IMR-90 (cell line): ENCODE measurements at regions not wholly inside any gene's neighbourhood (a gene's known extent, or its start where the extent isn't known, plus 50 kb on each side); places are given as distances from the start of the nearest gene placed in this dataset.

Experiments
- ATAC-seq: fragments of 200-7000 bp; cut with Tn5 transposase; 2 replicates; pipeline ENCODE4 v1.9.1; 2020; ENCODE audit warnings: low read depth, mild to moderate bottlenecking, moderate library complexity
- BruUV-seq: library from RNA; stranded (reverse); fragments of 400-500 nt; replicated peaks from 2 replicates; lab custom pipeline; 2021; lab: Mats Ljungman, UMichigan
- CTCF ChIA-PET: fragments of 300-600 bp; formaldehyde crosslinking; extraction: SDS; loops from one replicate; lab custom pipeline; 2021; ENCODE audit warnings: antibody characterized with exemption; lab: Yijun Ruan, JAX
- POLR2A ChIA-PET: fragments of 300-600 bp; sonication (Branson Sonifier 250); formaldehyde crosslinking; loops from one replicate; lab custom pipeline; 2022; ENCODE audit warnings: antibody characterized with exemption; ENCODE audit not compliant: unreplicated experiment; lab: Charles Lee
- DNase-seq: peaks from one replicate; pipeline ENCODE4 v3.0.0; 2013
- H2AFZ ChIP-seq: replicated peaks from 2 replicates; pipeline ENCODE3; 2013; ENCODE audit warnings: low read length, mild to moderate bottlenecking; ENCODE audit not compliant: poor library complexity
- H2AK5ac ChIP-seq: 2 replicates; pipeline ENCODE4 v1.6.1; 2013; ENCODE audit warnings: low read depth, low read length, inconsistent platforms
- H2AK9ac ChIP-seq: replicated peaks from 2 replicates; pipeline ENCODE3; 2013; ENCODE audit warnings: mild to moderate bottlenecking, low read depth, low read length, moderate library complexity; ENCODE audit not compliant: poor library complexity
- H2BK120ac ChIP-seq: 2 replicates; pipeline ENCODE4 v1.6.1; 2013; ENCODE audit warnings: low read depth, low read length, inconsistent platforms
- H2BK15ac ChIP-seq: 3 replicates; pipeline ENCODE4 v1.6.1; 2013; ENCODE audit warnings: low read depth, low read length, inconsistent platforms
- H2BK20ac ChIP-seq: 2 replicates; pipeline ENCODE4 v1.6.1; 2013; ENCODE audit warnings: low read depth, mild to moderate bottlenecking, inconsistent platforms, low read length, moderate library complexity
- H2BK5ac ChIP-seq: 2 replicates; pipeline ENCODE4 v1.6.1; 2013; ENCODE audit warnings: mild to moderate bottlenecking, low read depth, low read length, inconsistent platforms; ENCODE audit not compliant: poor library complexity, severe bottlenecking
- H3K14ac ChIP-seq: replicated peaks from 2 replicates; pipeline ENCODE4 v1.6.1; 2013; ENCODE audit warnings: low read depth, low read length, inconsistent platforms
- H3K18ac ChIP-seq: 2 replicates; pipeline ENCODE4 v1.6.1; 2013; ENCODE audit warnings: low read depth, low read length, control low read depth
- H3K23ac ChIP-seq: 2 replicates; pipeline ENCODE4 v1.6.1; 2013; ENCODE audit warnings: low read depth, low read length, inconsistent platforms
- H3K27ac ChIP-seq: 2 replicates; pipeline ENCODE4 v1.5.1; 2013; ENCODE audit warnings: mild to moderate bottlenecking, control low read depth, low read length; ENCODE audit not compliant: insufficient read depth
- H3K27me3 ChIP-seq: 2 replicates; pipeline ENCODE4 v1.6.1; 2013; ENCODE audit warnings: low read length; ENCODE audit not compliant: control insufficient read depth, insufficient read depth
- H3K36me3 ChIP-seq: 2 replicates; pipeline ENCODE4 v1.6.1; 2013; ENCODE audit warnings: low read length, mixed read lengths; ENCODE audit not compliant: control insufficient read depth, insufficient read depth
- H3K4ac ChIP-seq: 2 replicates; pipeline ENCODE4 v1.6.1; 2013; ENCODE audit warnings: low read depth, low read length, inconsistent platforms
- H3K4me1 ChIP-seq: 2 replicates; pipeline ENCODE4 v1.6.1; 2013; ENCODE audit warnings: low read length, mixed read lengths; ENCODE audit not compliant: control insufficient read depth, insufficient read depth
- H3K4me2 ChIP-seq: 2 replicates; pipeline ENCODE4 v1.6.1; 2013; ENCODE audit warnings: low read depth, mild to moderate bottlenecking, control low read depth, low read length, moderate library complexity
- H3K4me3 ChIP-seq: 2 replicates; pipeline ENCODE4 v1.5.1; 2013; ENCODE audit warnings: low read depth, mild to moderate bottlenecking, control low read depth, low read length, moderate library complexity; ENCODE audit not compliant: insufficient read depth
- H3K56ac ChIP-seq: 2 replicates; pipeline ENCODE4 v1.6.1; 2013; ENCODE audit warnings: low read length, inconsistent platforms; ENCODE audit not compliant: insufficient read depth; ENCODE audit errors: extremely low read depth
- H3K79me1 ChIP-seq, 2 experiments: 2 replicates each; pipeline ENCODE4 v1.6.1; 2013; ENCODE audit warnings: low read length in 2 of 2, inconsistent platforms in 1 of 2, low read depth in 1 of 2
- H3K9ac ChIP-seq: 2 replicates; pipeline ENCODE4 v1.6.1; 2013; ENCODE audit warnings: low read depth, low read length, control low read depth
- H3K9me1 ChIP-seq: 2 replicates; pipeline ENCODE4 v1.6.1; 2013; ENCODE audit warnings: low read length, inconsistent platforms; ENCODE audit not compliant: insufficient read depth
- H3K9me3 ChIP-seq: 2 replicates; pipeline ENCODE4 v1.6.1; 2013; ENCODE audit warnings: low read length; ENCODE audit not compliant: control insufficient read depth, insufficient read depth
- H4K20me1 ChIP-seq: 2 replicates; pipeline ENCODE4 v1.6.1; 2013; ENCODE audit warnings: low read length, inconsistent platforms; ENCODE audit not compliant: insufficient read depth
- H4K5ac ChIP-seq: 2 replicates; pipeline ENCODE4 v1.6.1; 2013; ENCODE audit warnings: mild to moderate bottlenecking, low read depth, low read length, control low read depth
- H4K8ac ChIP-seq, 2 experiments: 2 replicates each; pipeline ENCODE4 v1.6.1; 2013; ENCODE audit warnings: low read depth in 2 of 2, low read length in 2 of 2, control low read depth in 1 of 2, inconsistent platforms in 1 of 2
- H4K91ac ChIP-seq: 2 replicates; pipeline ENCODE4 v1.6.1; 2013; ENCODE audit warnings: low read depth, low read length, inconsistent platforms; ENCODE audit not compliant: insufficient read depth
- BHLHE40 ChIP-seq: fragments of 150-350 bp; IDR thresholded peaks from 2 replicates; pipeline ENCODE4 v1.6.1; 2016; ENCODE audit warnings: mild to moderate bottlenecking, low read depth, low read length
- CEBPB ChIP-seq: IDR thresholded peaks from 2 replicates; pipeline ENCODE4 v1.6.1; 2012; ENCODE audit warnings: low read depth, low read length, improper control_type of control experiment
- CHD1 ChIP-seq: IDR thresholded peaks from 2 replicates; pipeline ENCODE4 v1.6.1; 2012; ENCODE audit warnings: low read depth, low read length, improper control_type of control experiment
- CTCF ChIP-seq: conservative IDR thresholded peaks from 2 replicates; pipeline ENCODE4 v1.5.1; 2012; ENCODE audit warnings: mild to moderate bottlenecking, low read depth, low read length, improper control_type of control experiment
- FOS ChIP-seq: fragments of 150-350 bp; IDR thresholded peaks from 2 replicates; pipeline ENCODE4 v1.6.1; 2016; ENCODE audit warnings: low read depth, low read length
- MAFK ChIP-seq: IDR thresholded peaks from 2 replicates; pipeline ENCODE4 v1.6.1; 2012; ENCODE audit warnings: low read depth, low read length, improper control_type of control experiment
- MAZ ChIP-seq: IDR thresholded peaks from 2 replicates; pipeline ENCODE4 v1.6.1; 2012; ENCODE audit warnings: low read depth, mild to moderate bottlenecking, low read length, improper control_type of control experiment, moderate library complexity, borderline replicate concordance
- POLR2A ChIP-seq: IDR thresholded peaks from 2 replicates; pipeline ENCODE4 v1.6.1; 2012; ENCODE audit warnings: mild to moderate bottlenecking, low read depth, low read length
- RAD21 ChIP-seq: IDR thresholded peaks from 2 replicates; pipeline ENCODE4 v1.6.1; 2012; ENCODE audit warnings: low read length, improper control_type of control experiment
- RCOR1 ChIP-seq: IDR thresholded peaks from 2 replicates; pipeline ENCODE4 v1.6.1; 2012; ENCODE audit warnings: mild to moderate bottlenecking, low read length, improper control_type of control experiment; ENCODE audit not compliant: insufficient replicate concordance
- RFX5 ChIP-seq: IDR thresholded peaks from 2 replicates; pipeline ENCODE4 v1.8.0; 2012; ENCODE audit warnings: low read depth, mild to moderate bottlenecking, low read length, moderate library complexity
- SMC3 ChIP-seq: fragments of 150-350 bp; IDR thresholded peaks from 2 replicates; pipeline ENCODE4 v1.6.1; 2016; ENCODE audit warnings: low read depth, mild to moderate bottlenecking, antibody characterized with exemption, low read length, moderate library complexity
- WGBS, 2 experiments: methylation state at CpG; one replicate each; pipeline versions ENCODE4 v1.1.5 to v1.1.7; 2013; ENCODE audit warnings: missing lambda C conversion rate in 2 of 2; ENCODE audit not compliant: insufficient read length in 1 of 2; ENCODE audit errors: extremely low coverage in 2 of 2; 5-methylcytosine and 5-hydroxymethylcytosine counted together
- dilution Hi-C: fragments of 300-500 bp; cut with HindIII; formaldehyde crosslinking; loops from one replicate; pipeline ENCODE4 v1.14.3; 2018; ENCODE audit warnings: low sequenced_read_pairs; ENCODE audit not compliant: unreplicated experiment
- in situ Hi-C: fragments of 300-500 bp; cut with MboI; formaldehyde crosslinking; loops from 3 replicates; pipeline ENCODE4 v1.14.3; 2019; ENCODE audit warnings: low sequenced_read_pairs, inconsistent platforms, mixed read lengths
- intact Hi-C: fragments of 100-400 bp; cut with micrococcal nuclease; formaldehyde crosslinking; loops from 2 replicates; pipeline ENCODE4 v1.10.0; 2022
- TF ChIP-seq, protein P1 (sequence below): fragments of 150-350 bp; IDR thresholded peaks from 2 replicates; pipeline ENCODE4 v1.6.1; 2017; ENCODE audit warnings: mild to moderate bottlenecking, antibody characterized with exemption, low read length, low read depth
- TF ChIP-seq, protein P2 (sequence below): fragments of 150-350 bp; IDR thresholded peaks from 2 replicates; pipeline ENCODE4 v1.6.1; 2016; ENCODE audit warnings: low read depth, mild to moderate bottlenecking, low read length, moderate library complexity, borderline replicate concordance

DNA sequence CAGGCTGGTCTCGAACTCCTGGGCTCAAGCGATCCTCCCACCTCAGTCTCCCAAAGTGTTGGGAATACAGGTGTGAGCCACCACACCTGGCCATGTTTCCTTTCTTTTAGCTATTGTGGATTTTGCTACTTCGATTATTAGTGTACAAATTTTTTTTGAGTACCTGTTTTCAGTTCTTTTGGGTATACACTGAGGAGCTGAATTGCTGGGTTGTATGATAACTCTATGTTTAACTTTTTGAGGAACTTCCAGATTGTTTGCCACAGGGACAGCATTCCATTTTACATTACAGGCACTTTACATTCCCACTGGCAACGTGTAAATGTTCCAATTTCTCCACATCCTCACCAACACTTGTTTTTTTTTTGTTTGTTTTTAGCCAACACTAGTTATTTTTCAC is 198.1 kb upstream of the TBX3 start:
- POLR2A ChIA-PET = no interaction called here
- ATAC-seq = no peak
- Histone ChIP-seq H2BK15ac (no peak overlapping the region), H3K36me3 (no peaks in the 10 kb centered on the region), H3K79me1 (no peaks in the 10 kb centered on the region), H3K9ac (no peak overlapping the region), H2AK9ac (no peak overlapping the region), H3K23ac (no peak overlapping the region), H2BK120ac (no peak overlapping the region), H2AFZ (no peak overlapping the region), H3K27me3 (no peaks in the 10 kb centered on the region), H2AK5ac (no peak overlapping the region), H3K27ac (no peak overlapping the region), H3K4ac (no peak overlapping the region), H2BK20ac (no peak overlapping the region), H3K4me3 (no peak overlapping the region), H4K5ac (no peak overlapping the region), H3K14ac (no peak overlapping the region), H3K4me1 (no peaks in the 10 kb centered on the region), H3K9me3 (no peaks in the 10 kb centered on the region), H2BK5ac (no peak overlapping the region), H4K20me1 (no peaks in the 10 kb centered on the region), H4K91ac (no peak overlapping the region), H3K18ac (no peak overlapping the region), H3K9me1 (no peaks in the 10 kb centered on the region), H4K8ac (no peak overlapping the region), H3K4me2 (no peak overlapping the region), H3K56ac (no peak overlapping the region)
- intact Hi-C loops = no loop called here
- no TSS peak for BruUV-seq
- in situ Hi-C loops = no loop called here
- CTCF ChIA-PET = no interaction called here
- no CpG with 5 or more reads among the region's 4 CpGs for WGBS, 2 experiments
- dilution Hi-C loops = no loop called here
- no peak for TF ChIP-seq MAZ
- TF ChIP-seq, protein P1, sequence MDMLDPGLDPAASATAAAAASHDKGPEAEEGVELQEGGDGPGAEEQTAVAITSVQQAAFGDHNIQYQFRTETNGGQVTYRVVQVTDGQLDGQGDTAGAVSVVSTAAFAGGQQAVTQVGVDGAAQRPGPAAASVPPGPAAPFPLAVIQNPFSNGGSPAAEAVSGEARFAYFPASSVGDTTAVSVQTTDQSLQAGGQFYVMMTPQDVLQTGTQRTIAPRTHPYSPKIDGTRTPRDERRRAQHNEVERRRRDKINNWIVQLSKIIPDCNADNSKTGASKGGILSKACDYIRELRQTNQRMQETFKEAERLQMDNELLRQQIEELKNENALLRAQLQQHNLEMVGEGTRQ = no peak
- no peak for TF ChIP-seq CEBPB
- TF ChIP-seq RAD21 = no peak
- no peak for TF ChIP-seq CHD1
- TF ChIP-seq BHLHE40 = no peak
- TF ChIP-seq RCOR1 = no peak
- no peak for TF ChIP-seq RFX5
- TF ChIP-seq SMC3 = no peak
- TF ChIP-seq CTCF = no peak
- no peak for TF ChIP-seq FOS
- TF ChIP-seq, protein P2, sequence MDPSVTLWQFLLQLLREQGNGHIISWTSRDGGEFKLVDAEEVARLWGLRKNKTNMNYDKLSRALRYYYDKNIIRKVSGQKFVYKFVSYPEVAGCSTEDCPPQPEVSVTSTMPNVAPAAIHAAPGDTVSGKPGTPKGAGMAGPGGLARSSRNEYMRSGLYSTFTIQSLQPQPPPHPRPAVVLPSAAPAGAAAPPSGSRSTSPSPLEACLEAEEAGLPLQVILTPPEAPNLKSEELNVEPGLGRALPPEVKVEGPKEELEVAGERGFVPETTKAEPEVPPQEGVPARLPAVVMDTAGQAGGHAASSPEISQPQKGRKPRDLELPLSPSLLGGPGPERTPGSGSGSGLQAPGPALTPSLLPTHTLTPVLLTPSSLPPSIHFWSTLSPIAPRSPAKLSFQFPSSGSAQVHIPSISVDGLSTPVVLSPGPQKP = no peak
- no peak for TF ChIP-seq POLR2A
- no peak for TF ChIP-seq MAFK
- no peak for DNase-seq
